ENCODE measurements at regions not wholly inside any gene's neighbourhood (a gene's known extent, or its start where the extent isn't known, plus 50 kb on each side); places are given as distances from the start of the nearest gene placed in this dataset.
A peak's percentile ranks its signal among the peaks of the same experiment; 100 is the strongest.

DNA sequence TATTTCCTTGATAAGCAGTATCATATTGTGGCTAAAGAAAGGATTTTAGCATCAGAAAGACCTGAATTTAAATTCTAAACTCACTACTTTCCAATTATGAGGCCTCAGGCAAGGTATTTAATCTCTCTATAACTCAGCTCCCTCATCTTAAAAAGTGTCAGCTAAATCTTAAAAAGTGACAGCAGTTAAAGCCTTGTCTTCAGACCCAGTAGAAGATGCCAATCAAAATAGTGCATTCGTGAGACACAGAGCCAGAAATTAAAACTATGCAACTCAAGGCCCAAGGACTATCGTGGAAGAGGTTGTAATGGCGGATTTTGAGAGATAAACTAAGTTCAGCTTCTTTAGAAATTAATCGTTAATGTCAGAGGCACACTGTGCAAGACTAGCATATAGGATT lies 677.5 kb upstream of the BRINP3 start:
- no peak for FAIRE-seq

GRCh38 chr1:191160837-191161236 lies 683.2 kb upstream of the BRINP3 start:
- no peak for TF ChIP-seq CHD4 (IDR thresholded peaks at IDR 0.05; ENCODE audit: insufficient read depth, insufficient replicate concordance, low read depth, low read length, poor library complexity, severe bottlenecking)
- TF ChIP-seq SRSF3 (IDR thresholded peaks at IDR 0.05; ENCODE audit: insufficient read depth, low read length) = no peak
- peak; percentile 84 for TF ChIP-seq HNRNPK (IDR thresholded peaks at IDR 0.05; ENCODE audit: low read depth, low read length, poor library complexity, severe bottlenecking)
- no peaks in the 10 kb centered on the region for H3K27me3 ChIP-seq (ENCODE audit: control insufficient read depth in 2 of 2, insufficient read depth in 2 of 2, low read length in 2 of 2)
- BruUV-seq (replicated peaks) = no TSS peak

More for the DNA sequence above, 677.5 kb upstream of the BRINP3 start:
- DNase-seq (ENCODE audit: extremely low read depth in 1 of 4, low spot score in 3 of 4) = no peak
- POLR2A ChIA-PET = no interaction called here
- H3K36me3 ChIP-seq (ENCODE audit: control insufficient read depth, insufficient read depth, low read length) = no peaks in the 10 kb centered on the region
- no peak overlapping the region for H3K4me2 ChIP-seq (ENCODE audit: insufficient read depth, low read length)
- no peaks in the 10 kb centered on the region for H3K4me1 ChIP-seq (replicated peaks in 1 of 2; ENCODE audit: control insufficient read depth in 2 of 2, insufficient read depth in 2 of 2, low read length in 2 of 2)
- H3K9ac ChIP-seq (ENCODE audit: insufficient read depth in 1 of 2, low read depth in 2 of 2, low read length in 2 of 2) = 0 out of 4 replicates have a peak overlapping the region, but pooled peaks of 1 of the 2 experiments have one; percentile 13
- CTCF ChIA-PET (ENCODE audit: low intra/inter-chr PET ratio) = no interaction called here
- H3K9me3 ChIP-seq (replicated peaks; ENCODE audit: control insufficient read depth, insufficient read depth, low read depth, low read length) = 0 out of 2 replicates have a peak, but pooled peaks cover 4% of the 10 kb centered on the region
- H3K27me3 ChIP-seq (ENCODE audit: control insufficient read depth in 2 of 2, insufficient read depth in 2 of 2, low read length in 2 of 2) = no peaks in the 10 kb centered on the region
- H3K27ac ChIP-seq (ENCODE audit: extremely low read depth, low read depth, low read length) = peak overlapping the region; percentile 47; the same call in 1 of the 3 replicates
- TF ChIP-seq, protein P1, sequence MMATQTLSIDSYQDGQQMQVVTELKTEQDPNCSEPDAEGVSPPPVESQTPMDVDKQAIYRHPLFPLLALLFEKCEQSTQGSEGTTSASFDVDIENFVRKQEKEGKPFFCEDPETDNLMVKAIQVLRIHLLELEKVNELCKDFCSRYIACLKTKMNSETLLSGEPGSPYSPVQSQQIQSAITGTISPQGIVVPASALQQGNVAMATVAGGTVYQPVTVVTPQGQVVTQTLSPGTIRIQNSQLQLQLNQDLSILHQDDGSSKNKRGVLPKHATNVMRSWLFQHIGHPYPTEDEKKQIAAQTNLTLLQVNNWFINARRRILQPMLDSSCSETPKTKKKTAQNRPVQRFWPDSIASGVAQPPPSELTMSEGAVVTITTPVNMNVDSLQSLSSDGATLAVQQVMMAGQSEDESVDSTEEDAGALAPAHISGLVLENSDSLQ (IDR thresholded peaks at IDR 0.05) = peak; percentile 31; the same call in 1 of the 2 replicates
- no peak for TF ChIP-seq RFX7 (CRISPR knock-in tag; IDR thresholded peaks at IDR 0.05)
- no peak overlapping the region for H3K4me3 ChIP-seq
- H3K9me1 ChIP-seq (ENCODE audit: control insufficient read depth, insufficient read depth, low read length) = no peaks in the 10 kb centered on the region
- WGBS (ENCODE audit: insufficient coverage, low coverage, missing lambda C conversion rate) = 3% methylated on average over 4 of the region's 4 CpGs
- BruUV-seq (replicated peaks) = no TSS peak
- no peaks in the 10 kb centered on the region for H4K20me1 ChIP-seq (replicated peaks; ENCODE audit: control insufficient read depth, insufficient read depth, low read length)
- no peaks in the 10 kb centered on the region for H3K79me2 ChIP-seq (ENCODE audit: control insufficient read depth, insufficient read depth, low read length)
- in situ Hi-C loops (cut with MboI) = no loop called here
- peak overlapping the region; percentile 73 for H2AFZ ChIP-seq (ENCODE audit: low read depth, low read length)
- intact Hi-C loops (cut with micrococcal nuclease) = no loop called here
- peak; percentile 42 for ATAC-seq

More at GRCh38 chr1:191160837-191161236, 683.2 kb upstream of the BRINP3 start:
- ATAC-seq (no peak), FAIRE-seq (no peak), DNase-seq (ENCODE audit: extremely low read depth in 1 of 4, low spot score in 3 of 4) (no peak)
- H3K27ac ChIP-seq (ENCODE audit: extremely low read depth, low read depth, low read length) = no peak overlapping the region
- H3K9me3 ChIP-seq (replicated peaks; ENCODE audit: control insufficient read depth, insufficient read depth, low read depth, low read length) = 0 out of 2 replicates have a peak, but pooled peaks cover 2% of the 10 kb centered on the region
- WGBS (ENCODE audit: insufficient coverage, low coverage, missing lambda C conversion rate) = 28% methylated on average over 5 of the region's 5 CpGs
- POLR2A ChIA-PET = no interaction called here
- no peak overlapping the region for H3K4me2 ChIP-seq (ENCODE audit: insufficient read depth, low read length)
- no peak overlapping the region for H2AFZ ChIP-seq (ENCODE audit: low read depth, low read length)
- H3K4me1 ChIP-seq (replicated peaks in 1 of 2; ENCODE audit: control insufficient read depth in 2 of 2, insufficient read depth in 2 of 2, low read length in 2 of 2) = no peaks in the 10 kb centered on the region
- no peaks in the 10 kb centered on the region for H4K20me1 ChIP-seq (replicated peaks; ENCODE audit: control insufficient read depth, insufficient read depth, low read length)
- no peaks in the 10 kb centered on the region for H3K9me1 ChIP-seq (ENCODE audit: control insufficient read depth, insufficient read depth, low read length)
- CTCF ChIA-PET (ENCODE audit: low intra/inter-chr PET ratio) = no interaction called here
- no peak overlapping the region for H3K4me3 ChIP-seq
- intact Hi-C loops (cut with micrococcal nuclease) (no loop called here), in situ Hi-C loops (cut with MboI) (no loop called here)
- H3K9ac ChIP-seq (ENCODE audit: insufficient read depth in 1 of 2, low read depth in 2 of 2, low read length in 2 of 2) = no peak overlapping the region
- no peaks in the 10 kb centered on the region for H3K36me3 ChIP-seq (ENCODE audit: control insufficient read depth, insufficient read depth, low read length)
- no peaks in the 10 kb centered on the region for H3K79me2 ChIP-seq (ENCODE audit: control insufficient read depth, insufficient read depth, low read length)
